Left lung (tissue), 4 donors: ENCODE measurements at regions not wholly inside any gene's neighbourhood (a gene's known extent, or its start where the extent isn't known, plus 50 kb on each side); places are given as distances from the start of the nearest gene placed in this dataset.

Experiments
- ATAC-seq: fragments of 200-7000 bp; cut with Tn5 transposase; one replicate; pipeline ENCODE4 v1.9.1; 2020; ENCODE audit warnings: moderate library complexity
- DNase-seq, 4 donors: peaks; one replicate each; pipeline ENCODE4 v3.0.0-alpha.2; 2013 to 2020
- H3K27ac ChIP-seq, 2 donors: fragments of 200-600 bp; sonication (generic) in 1 of 2; one replicate each; pipeline versions ENCODE4 v1.5.0 to v1.8.0; 2020 to 2021
- H3K27me3 ChIP-seq, 2 donors: fragments of 200-600 bp; sonication (generic) in 1 of 2; one replicate each; pipeline versions ENCODE4 v1.5.0 to v1.8.0; 2020 to 2021
- H3K36me3 ChIP-seq, 2 donors: fragments of 200-600 bp; sonication (generic) in 1 of 2; one replicate each; pipeline versions ENCODE4 v1.5.0 to v1.8.0; 2020 to 2021
- H3K4me1 ChIP-seq, 2 donors: fragments of 200-600 bp; one replicate each; pipeline ENCODE4 v1.8.0; 2021
- H3K4me3 ChIP-seq, 2 donors: fragments of 200-600 bp; sonication (generic) in 1 of 2; one replicate each; pipeline versions ENCODE4 v1.5.0 to v1.8.0; 2020 to 2021; ENCODE audit warnings: mild to moderate bottlenecking in 1 of 2
- H3K9me3 ChIP-seq, 2 donors: fragments of 200-600 bp; sonication (generic) in 1 of 2; one replicate each; pipeline versions ENCODE4 v1.5.0 to v1.8.0; 2020 to 2021
- intact Hi-C, 2 donors: fragments of 100-400 bp; cut with DNase I; formaldehyde crosslinking; loops; one replicate each; pipeline versions ENCODE4 v1.11.2 to v1.14.2; 2022
- TF ChIP-seq, protein P1 (sequence below), 2 donors: fragments of 200-600 bp; sonication (generic) in 1 of 2; IDR thresholded peaks; one replicate each; pipeline versions ENCODE4 v1.5.0 to v1.8.0; 2021; ENCODE audit warnings: antibody characterized with exemption in 2 of 2
- donor health status: DM: no; HTN: yes; CAD: no.
- donor health status: DM: no; HTN: no; CAD: no.

DNA sequence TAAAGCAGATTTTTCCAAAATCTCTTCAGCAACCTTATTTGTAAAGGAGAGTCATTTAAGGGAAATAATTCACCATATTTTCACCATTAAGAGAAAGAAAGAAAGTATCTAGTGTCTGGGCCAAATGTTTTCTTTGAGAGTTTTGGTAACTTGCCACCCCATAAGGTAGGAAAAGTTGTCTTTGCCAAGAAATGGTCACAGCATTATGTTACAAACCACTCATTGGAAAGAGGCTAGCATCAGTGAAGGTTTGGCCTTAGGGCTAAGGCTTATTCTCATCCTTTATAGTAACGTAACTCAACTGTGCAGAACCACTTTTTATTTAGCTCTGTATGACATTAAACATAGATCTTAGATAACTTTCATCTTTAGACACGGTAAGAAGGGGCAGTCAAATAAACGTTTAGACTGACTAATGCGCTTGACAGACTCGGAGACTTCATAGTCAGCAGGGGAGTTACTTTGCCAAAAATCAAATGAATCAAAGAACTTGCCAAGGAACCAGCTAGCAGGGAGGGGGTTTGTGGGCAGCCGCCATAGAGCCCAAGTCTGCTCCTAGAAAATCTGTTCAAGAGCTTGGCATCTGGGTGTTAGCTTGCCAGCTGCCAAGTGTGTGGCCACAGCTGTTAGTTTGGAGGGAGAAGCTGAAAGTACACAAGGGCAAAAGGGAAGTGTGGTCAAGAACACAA, 182.8 kb upstream of the GRID2 start:
- TF ChIP-seq, protein P1, sequence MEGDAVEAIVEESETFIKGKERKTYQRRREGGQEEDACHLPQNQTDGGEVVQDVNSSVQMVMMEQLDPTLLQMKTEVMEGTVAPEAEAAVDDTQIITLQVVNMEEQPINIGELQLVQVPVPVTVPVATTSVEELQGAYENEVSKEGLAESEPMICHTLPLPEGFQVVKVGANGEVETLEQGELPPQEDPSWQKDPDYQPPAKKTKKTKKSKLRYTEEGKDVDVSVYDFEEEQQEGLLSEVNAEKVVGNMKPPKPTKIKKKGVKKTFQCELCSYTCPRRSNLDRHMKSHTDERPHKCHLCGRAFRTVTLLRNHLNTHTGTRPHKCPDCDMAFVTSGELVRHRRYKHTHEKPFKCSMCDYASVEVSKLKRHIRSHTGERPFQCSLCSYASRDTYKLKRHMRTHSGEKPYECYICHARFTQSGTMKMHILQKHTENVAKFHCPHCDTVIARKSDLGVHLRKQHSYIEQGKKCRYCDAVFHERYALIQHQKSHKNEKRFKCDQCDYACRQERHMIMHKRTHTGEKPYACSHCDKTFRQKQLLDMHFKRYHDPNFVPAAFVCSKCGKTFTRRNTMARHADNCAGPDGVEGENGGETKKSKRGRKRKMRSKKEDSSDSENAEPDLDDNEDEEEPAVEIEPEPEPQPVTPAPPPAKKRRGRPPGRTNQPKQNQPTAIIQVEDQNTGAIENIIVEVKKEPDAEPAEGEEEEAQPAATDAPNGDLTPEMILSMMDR (IDR thresholded peaks at IDR 0.05), result no peak
- intact Hi-C loops, result no loop called here
- peak in 2 of 4 donors; percentile 3 to 26 for DNase-seq
- Histone ChIP-seq H3K27me3 (no peaks in the 10 kb centered on the region), H3K27ac (no peak overlapping the region), H3K4me3 (no peak overlapping the region), H3K4me1 (no peaks in the 10 kb centered on the region), H3K36me3 (no peaks in the 10 kb centered on the region), H3K9me3 (peaks cover 0 to 8% of the 10 kb centered on the region in 2 donors)
- peak; percentile 50 for ATAC-seq

DNA sequence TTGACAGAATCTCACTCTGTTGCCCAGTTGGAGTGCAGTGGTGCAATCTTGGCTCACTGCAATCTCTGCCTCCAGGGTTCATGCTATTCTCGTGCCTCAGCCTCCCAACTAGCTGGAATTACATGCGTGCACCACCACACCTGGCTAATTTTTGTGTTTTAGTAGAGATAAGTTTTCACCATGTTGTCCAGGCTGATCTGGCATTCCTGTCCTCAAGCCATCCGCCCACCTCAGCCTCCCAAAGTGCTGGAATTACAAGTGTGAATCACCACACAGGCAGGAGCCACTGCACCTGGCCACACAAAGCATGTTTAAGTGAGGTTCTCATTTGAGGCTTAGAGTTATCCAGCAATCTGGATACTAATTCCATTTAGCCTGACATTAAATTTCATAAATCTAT, 180.9 kb upstream of the GRID2 start:
- TF ChIP-seq, protein P1 (IDR thresholded peaks at IDR 0.05), result no peak
- H3K4me1 ChIP-seq, result no peaks in the 10 kb centered on the region
- DNase-seq (peak in 1 of 4 donors; percentile 4), ATAC-seq (no peak)
- H3K4me3 ChIP-seq, result no peak overlapping the region
- intact Hi-C loops, result no loop called here
- H3K27me3 ChIP-seq, result no peaks in the 10 kb centered on the region
- H3K27ac ChIP-seq, result no peak overlapping the region
- no peaks in the 10 kb centered on the region for H3K36me3 ChIP-seq
- peaks cover 0 to 2% of the 10 kb centered on the region in 2 donors for H3K9me3 ChIP-seq

DNA sequence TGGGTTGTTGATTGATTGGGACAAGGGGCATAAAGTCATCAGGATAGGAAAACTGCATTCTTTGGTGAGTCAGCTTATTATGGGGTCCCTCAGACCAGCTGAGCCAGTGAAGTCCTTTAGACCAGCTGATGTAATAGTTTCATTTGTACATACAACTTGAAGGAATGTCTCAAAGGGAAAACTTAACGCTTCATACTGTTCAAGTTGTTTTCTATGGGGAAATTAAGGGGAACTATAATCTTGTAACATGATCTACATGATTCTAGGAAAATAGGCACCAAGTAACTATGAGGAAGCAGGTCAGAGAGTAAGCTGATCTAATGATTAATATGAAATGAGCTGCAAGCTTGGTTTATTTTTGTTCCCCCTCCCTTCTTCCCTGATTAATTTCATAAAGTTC, 175.1 kb upstream of the GRID2 start:
- Histone ChIP-seq H3K4me3 (no peak overlapping the region), H3K4me1 (no peaks in the 10 kb centered on the region), H3K36me3 (no peaks in the 10 kb centered on the region), H3K27ac (no peak overlapping the region), H3K9me3 (peaks cover 0 to 21% of the 10 kb centered on the region in 2 donors), H3K27me3 (no peaks in the 10 kb centered on the region)
- ATAC-seq (no peak), DNase-seq (no peak)
- intact Hi-C loops, result no loop called here
- TF ChIP-seq, protein P1 (IDR thresholded peaks at IDR 0.05), result no peak

DNA sequence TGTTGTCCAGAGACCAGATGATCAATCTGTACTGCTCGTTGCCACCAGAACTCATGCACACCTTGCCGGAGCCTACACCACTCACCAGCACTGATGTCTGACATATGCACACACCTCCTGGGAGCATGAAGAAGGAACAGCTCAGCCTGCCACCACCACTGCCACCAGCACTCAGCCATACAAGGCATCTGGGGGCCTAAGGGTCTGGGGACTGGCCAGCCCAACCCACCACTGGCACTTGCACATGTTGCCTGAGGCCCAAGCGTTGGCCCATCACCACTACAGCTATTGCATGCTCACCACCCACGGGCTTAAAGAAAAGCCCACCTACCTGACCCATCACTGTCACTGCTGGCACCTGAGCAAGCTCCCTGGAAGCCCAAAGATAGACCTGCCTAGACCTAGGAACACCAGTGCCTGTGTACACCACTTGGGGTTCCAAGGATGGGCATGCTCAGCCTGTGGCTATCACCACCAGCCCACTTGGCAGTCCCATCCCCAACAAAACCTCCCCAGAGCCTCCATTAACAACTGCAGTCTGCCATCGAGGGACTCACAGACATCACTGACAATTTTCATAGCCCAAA, 174.3 kb upstream of the GRID2 start:
- TF ChIP-seq, protein P1 (IDR thresholded peaks at IDR 0.05), result no peak
- Histone ChIP-seq H3K9me3 (peaks cover 0 to 21% of the 10 kb centered on the region in 2 donors), H3K4me3 (no peak overlapping the region), H3K4me1 (no peaks in the 10 kb centered on the region), H3K27ac (no peak overlapping the region), H3K27me3 (no peaks in the 10 kb centered on the region), H3K36me3 (no peaks in the 10 kb centered on the region)
- ATAC-seq (no peak), DNase-seq (peak in 1 of 4 donors; percentile 31)
- intact Hi-C loops, result no loop called here

DNA sequence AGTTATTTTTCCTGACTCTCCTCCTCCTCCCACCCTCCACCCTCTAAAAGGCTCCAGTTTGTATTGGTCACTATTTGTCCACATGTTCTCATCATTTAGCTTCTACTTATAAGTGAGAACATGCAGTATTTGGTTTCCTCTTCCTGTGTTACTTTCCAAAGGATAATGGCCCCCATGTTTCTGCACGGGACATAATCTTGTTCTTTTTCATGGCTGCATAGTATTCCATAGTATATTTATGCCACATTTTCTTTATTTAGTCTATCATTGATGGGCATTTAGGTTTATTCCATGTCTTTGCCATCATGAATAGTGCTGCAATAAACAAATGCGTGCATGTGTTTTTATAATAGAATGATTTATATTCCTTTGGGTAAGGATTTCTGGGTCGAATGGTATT, 167.3 kb upstream of the GRID2 start:
- intact Hi-C loops, result no loop called here
- no peak overlapping the region for H3K4me3 ChIP-seq
- DNase-seq (no peak), ATAC-seq (no peak)
- H3K27ac ChIP-seq, result no peak overlapping the region
- no peaks in the 10 kb centered on the region for H3K36me3 ChIP-seq
- peaks cover 0 to 21% of the 10 kb centered on the region in 2 donors for H3K9me3 ChIP-seq
- no peaks in the 10 kb centered on the region for H3K27me3 ChIP-seq
- H3K4me1 ChIP-seq, result no peaks in the 10 kb centered on the region
- TF ChIP-seq, protein P1 (IDR thresholded peaks at IDR 0.05), result no peak
